CD4-positive, alpha-beta T cell treated with Interleukin-21 for 1 hour (primary cell): ENCODE measurements at regions not wholly inside any gene's neighbourhood (a gene's known extent, or its start where the extent isn't known, plus 50 kb on each side); places are given as distances from the start of the nearest gene placed in this dataset.
"Not testable (repeated sequence)": the region's sequence is repeated elsewhere in the genome, so short reads cannot be mapped to it uniquely, and the experiment has no call there.

Experiments
- DNase-seq: peaks from one replicate; pipeline ENCODE4 v3.0.0-alpha.2; 2020

GRCh38 chr15:63434576-63435186 is 53.0 kb upstream of the CA12 start:
- no peak for DNase-seq

- DNase-seq: no peak
These were observed 53.7 kb upstream of the CA12 start for GRCh38 chr15:63435204-63435820.

GRCh38 chr15:63436341-63436740 is 54.7 kb upstream of the CA12 start:
- DNase-seq: no peak

GRCh38 chr15:63436872-63437375 is 55.3 kb upstream of the CA12 start:
- DNase-seq: peak; percentile 66

- no peak for DNase-seq
These were observed 58.1 kb upstream of the CA12 start for GRCh38 chr15:63439536-63440264.

- DNase-seq: no peak
These were observed 58.6 kb upstream of the CA12 start for GRCh38 chr15:63440265-63440648.

GRCh38 chr15:63440756-63441155 is 59.1 kb upstream of the CA12 start:
- no peak for DNase-seq

- DNase-seq: no peak
These were observed 59.6 kb upstream of the CA12 start for GRCh38 chr15:63441266-63441665.

- DNase-seq: no peak
These were observed 60.4 kb upstream of the CA12 start for GRCh38 chr15:63442080-63442479.

- no peak for DNase-seq
These were observed 59.8 kb upstream of the USP3 start for GRCh38 chr15:63444611-63445010.

- DNase-seq: peak; percentile 63
These were observed 58.1 kb upstream of the USP3 start for GRCh38 chr15:63446255-63446654.

GRCh38 chr15:63447017-63447676 is 57.2 kb upstream of the USP3 start:
- DNase-seq: no peak

GRCh38 chr15:63448266-63448665 is 56.1 kb upstream of the USP3 start:
- DNase-seq: no peak

- not testable (repeated sequence) for DNase-seq
These were observed 55.4 kb upstream of the USP3 start for GRCh38 chr15:63448872-63449555.

GRCh38 chr15:63449731-63450130 is 54.7 kb upstream of the USP3 start:
- no peak for DNase-seq

GRCh38 chr15:63450884-63451225 is 53.5 kb upstream of the USP3 start:
- no peak for DNase-seq

GRCh38 chr15:63451671-63452315 is 52.6 kb upstream of the USP3 start:
- DNase-seq: no peak

GRCh38 chr15:63452552-63453136 is 51.7 kb upstream of the USP3 start:
- DNase-seq: no peak

- DNase-seq: no peak
These were observed 51.0 kb upstream of the USP3 start for GRCh38 chr15:63453186-63453905.

- DNase-seq: no peak
These were observed 49.7 kb upstream of the USP3 start for GRCh38 chr15:63454503-63455211.
